KMS-11 (cell line): ENCODE measurements at regions not wholly inside any gene's neighbourhood (a gene's known extent, or its start where the extent isn't known, plus 50 kb on each side); places are given as distances from the start of the nearest gene placed in this dataset.

ENCODE experiments used
- H2AFZ ChIP-seq: fragments of 200-600 bp; sonication (generic); 2 replicates; pipeline ENCODE4 v1.6.1; 2016; ENCODE audit warnings: antibody characterized with exemption, mixed run types, low read depth
- H3K27ac ChIP-seq: fragments of 200-600 bp; sonication (generic); 2 replicates; pipeline ENCODE4 v1.6.1; 2016; ENCODE audit warnings: mild to moderate bottlenecking, mixed run types
- H3K27me3 ChIP-seq: fragments of 200-600 bp; sonication (generic); 2 replicates; pipeline ENCODE4 v1.6.1; 2017; ENCODE audit warnings: mild to moderate bottlenecking, low read depth, mixed run types, moderate library complexity; ENCODE audit not compliant: insufficient read depth
- H3K36me3 ChIP-seq: fragments of 200-600 bp; sonication (generic); 2 replicates; pipeline ENCODE4 v1.6.1; 2017; ENCODE audit warnings: mild to moderate bottlenecking, mixed run types; ENCODE audit not compliant: insufficient read depth
- H3K4me1 ChIP-seq: fragments of 200-600 bp; sonication (generic); 2 replicates; pipeline ENCODE4 v1.6.1; 2016; ENCODE audit warnings: mild to moderate bottlenecking, low read depth, mixed run types; ENCODE audit not compliant: poor library complexity, severe bottlenecking
- H3K4me2 ChIP-seq: fragments of 200-600 bp; sonication (generic); 2 replicates; pipeline ENCODE4 v1.7.0; 2016; ENCODE audit warnings: mild to moderate bottlenecking, mixed run types
- H3K4me3 ChIP-seq: fragments of 200-600 bp; sonication (generic); IDR thresholded peaks from 2 replicates; pipeline ENCODE4 v1.6.1; 2017; ENCODE audit warnings: low read depth, low read length, mixed read lengths; ENCODE audit not compliant: insufficient read depth
- H3K79me2 ChIP-seq: fragments of 200-600 bp; sonication (generic); 2 replicates; pipeline ENCODE4 v1.6.1; 2016; ENCODE audit warnings: low read depth, mixed run types; ENCODE audit not compliant: insufficient read depth
- H3K9ac ChIP-seq: fragments of 200-600 bp; sonication (generic); 2 replicates; pipeline ENCODE4 v1.6.1; 2016; ENCODE audit warnings: mild to moderate bottlenecking, mixed run types
- H4K20me1 ChIP-seq: fragments of 200-600 bp; sonication (generic); 2 replicates; pipeline ENCODE4 v1.6.1; 2016; ENCODE audit warnings: mild to moderate bottlenecking, mixed run types; ENCODE audit not compliant: insufficient read depth
- TF ChIP-seq, protein P1 (sequence below): fragments of 200-600 bp; sonication (generic); conservative IDR thresholded peaks from 2 replicates; pipeline ENCODE4 v1.6.1; 2017; ENCODE audit warnings: low read depth, mild to moderate bottlenecking, antibody characterized with exemption, low read length, moderate library complexity, mixed read lengths

DNA sequence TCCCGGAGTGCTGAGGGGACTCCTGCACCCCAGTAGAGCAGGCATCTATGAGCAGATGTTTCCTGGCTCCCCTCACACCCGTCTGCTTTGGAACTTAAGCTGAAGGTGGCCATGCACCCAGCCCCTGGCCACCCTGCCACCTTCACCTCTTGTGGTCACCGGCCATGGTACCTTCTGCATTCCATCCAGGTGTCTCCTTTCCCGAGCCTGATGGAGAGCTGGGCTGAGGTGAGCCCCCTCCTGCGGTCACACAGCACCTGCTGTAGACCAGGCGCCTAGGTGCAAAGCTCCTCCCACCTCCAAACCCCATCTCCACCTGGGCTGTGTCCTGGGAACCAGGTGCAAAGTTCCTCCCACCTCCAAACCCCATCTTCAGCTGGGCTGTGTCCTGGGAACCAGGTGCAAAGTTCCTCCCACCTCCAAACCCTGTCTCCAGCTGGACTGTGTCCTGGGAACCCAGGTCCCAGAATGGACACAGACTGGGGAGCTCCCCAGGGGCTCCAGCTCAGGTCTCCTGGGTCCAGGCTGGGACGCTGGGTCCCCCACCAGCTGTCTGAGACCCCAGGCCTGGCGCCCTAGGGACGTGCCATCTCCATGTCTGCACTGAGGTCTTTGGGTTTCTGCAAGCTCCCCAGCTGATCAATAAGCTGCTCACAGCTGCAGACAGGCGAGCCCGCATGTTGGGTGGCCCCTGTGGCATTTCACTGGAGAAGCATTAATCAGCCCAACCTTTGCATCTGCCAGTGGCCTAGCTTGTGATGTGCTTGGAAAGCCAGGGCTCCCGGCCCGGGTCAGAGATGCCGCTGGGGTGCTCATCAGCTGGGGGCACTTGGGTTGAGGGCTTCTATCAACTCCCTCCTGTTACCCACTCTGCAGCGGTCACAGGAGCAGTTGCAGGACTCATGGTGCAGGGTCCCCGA lies 61.2 kb upstream of the INPP5A start:
- H3K4me1 ChIP-seq: no peaks in the 10 kb centered on the region
- no peak overlapping the region for H3K4me3 ChIP-seq
- H3K79me2 ChIP-seq: no peaks in the 10 kb centered on the region
- H3K36me3 ChIP-seq: no peaks in the 10 kb centered on the region
- H3K27me3 ChIP-seq: peaks cover 53% of the 10 kb centered on the region
- H2AFZ ChIP-seq: no peak overlapping the region
- no peaks in the 10 kb centered on the region for H4K20me1 ChIP-seq
- TF ChIP-seq, protein P1, sequence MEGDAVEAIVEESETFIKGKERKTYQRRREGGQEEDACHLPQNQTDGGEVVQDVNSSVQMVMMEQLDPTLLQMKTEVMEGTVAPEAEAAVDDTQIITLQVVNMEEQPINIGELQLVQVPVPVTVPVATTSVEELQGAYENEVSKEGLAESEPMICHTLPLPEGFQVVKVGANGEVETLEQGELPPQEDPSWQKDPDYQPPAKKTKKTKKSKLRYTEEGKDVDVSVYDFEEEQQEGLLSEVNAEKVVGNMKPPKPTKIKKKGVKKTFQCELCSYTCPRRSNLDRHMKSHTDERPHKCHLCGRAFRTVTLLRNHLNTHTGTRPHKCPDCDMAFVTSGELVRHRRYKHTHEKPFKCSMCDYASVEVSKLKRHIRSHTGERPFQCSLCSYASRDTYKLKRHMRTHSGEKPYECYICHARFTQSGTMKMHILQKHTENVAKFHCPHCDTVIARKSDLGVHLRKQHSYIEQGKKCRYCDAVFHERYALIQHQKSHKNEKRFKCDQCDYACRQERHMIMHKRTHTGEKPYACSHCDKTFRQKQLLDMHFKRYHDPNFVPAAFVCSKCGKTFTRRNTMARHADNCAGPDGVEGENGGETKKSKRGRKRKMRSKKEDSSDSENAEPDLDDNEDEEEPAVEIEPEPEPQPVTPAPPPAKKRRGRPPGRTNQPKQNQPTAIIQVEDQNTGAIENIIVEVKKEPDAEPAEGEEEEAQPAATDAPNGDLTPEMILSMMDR: no peak
- H3K27ac ChIP-seq: no peak overlapping the region
- H3K4me2 ChIP-seq: no peak overlapping the region
- no peak overlapping the region for H3K9ac ChIP-seq

DNA sequence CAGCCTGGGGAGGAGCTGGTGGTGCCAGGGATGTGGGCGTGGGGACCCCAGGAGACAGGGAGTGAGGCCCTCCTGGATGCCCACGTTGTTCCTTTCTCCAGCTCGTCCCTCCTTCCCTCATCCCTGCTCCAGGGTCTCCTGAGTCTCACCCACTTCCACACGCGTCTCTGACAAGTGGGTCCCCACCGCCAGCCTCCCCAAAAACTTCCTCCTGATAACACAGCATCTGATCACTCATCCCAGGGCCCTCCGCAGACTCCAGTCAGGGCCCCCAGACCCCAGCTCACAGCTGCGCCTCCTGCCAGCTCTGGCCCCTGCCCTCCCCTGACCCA lies 60.6 kb upstream of the INPP5A start:
- Histone ChIP-seq H3K4me1 (no peaks in the 10 kb centered on the region), H3K4me2 (no peak overlapping the region), H3K27me3 (peaks cover 56% of the 10 kb centered on the region), H3K36me3 (no peaks in the 10 kb centered on the region), H3K9ac (no peak overlapping the region), H3K27ac (no peak overlapping the region), H3K4me3 (no peak overlapping the region), H3K79me2 (no peaks in the 10 kb centered on the region), H4K20me1 (no peaks in the 10 kb centered on the region), H2AFZ (no peak overlapping the region)
- TF ChIP-seq, protein P1: no peak

DNA sequence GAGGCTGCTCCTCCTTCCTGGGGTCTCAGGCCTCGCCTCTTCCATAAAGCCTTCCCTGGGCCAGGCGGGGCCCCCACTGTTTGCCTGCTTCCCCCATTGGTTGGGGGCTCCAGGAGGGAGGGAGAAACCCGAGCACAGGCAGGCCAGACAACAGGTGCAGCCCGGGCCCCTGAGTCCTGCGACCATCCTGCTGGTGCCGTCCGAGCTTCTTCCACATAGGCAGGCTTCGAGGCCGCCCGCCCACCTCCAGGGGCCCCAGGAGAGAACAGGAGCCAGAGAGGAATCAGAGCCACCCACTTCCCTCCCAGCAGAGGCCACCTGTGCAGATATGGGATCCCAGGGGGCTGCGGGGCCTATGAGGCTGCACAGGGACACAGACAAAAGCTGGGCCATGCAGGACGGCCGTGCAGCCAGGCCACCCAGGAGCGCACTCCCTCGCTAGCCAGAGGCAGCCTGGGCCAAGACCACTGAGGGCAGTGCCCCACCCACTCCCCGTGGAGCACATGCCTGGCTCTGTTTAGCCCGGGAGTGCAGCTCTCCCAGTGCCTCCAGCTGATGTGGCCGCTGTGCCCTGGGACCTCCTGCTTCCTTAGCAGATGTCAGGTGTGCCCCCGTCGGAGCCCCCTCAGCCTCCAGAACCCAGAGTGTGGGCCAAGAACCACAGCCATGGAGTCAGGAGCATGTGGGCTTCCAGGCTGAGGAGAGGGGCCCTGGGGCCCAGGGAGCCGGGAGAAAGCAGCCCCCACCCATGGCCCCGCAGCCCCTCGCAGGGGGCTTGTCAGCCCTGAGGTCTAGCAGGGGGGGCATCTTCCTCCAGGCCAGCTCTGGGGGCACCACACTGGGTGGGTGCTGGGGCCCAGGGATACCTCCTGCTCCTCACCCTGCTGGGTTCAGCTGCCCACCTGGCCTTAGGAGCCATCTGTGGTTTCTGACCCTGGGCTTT lies 59.9 kb upstream of the INPP5A start:
- H3K4me3 ChIP-seq: no peak overlapping the region

DNA sequence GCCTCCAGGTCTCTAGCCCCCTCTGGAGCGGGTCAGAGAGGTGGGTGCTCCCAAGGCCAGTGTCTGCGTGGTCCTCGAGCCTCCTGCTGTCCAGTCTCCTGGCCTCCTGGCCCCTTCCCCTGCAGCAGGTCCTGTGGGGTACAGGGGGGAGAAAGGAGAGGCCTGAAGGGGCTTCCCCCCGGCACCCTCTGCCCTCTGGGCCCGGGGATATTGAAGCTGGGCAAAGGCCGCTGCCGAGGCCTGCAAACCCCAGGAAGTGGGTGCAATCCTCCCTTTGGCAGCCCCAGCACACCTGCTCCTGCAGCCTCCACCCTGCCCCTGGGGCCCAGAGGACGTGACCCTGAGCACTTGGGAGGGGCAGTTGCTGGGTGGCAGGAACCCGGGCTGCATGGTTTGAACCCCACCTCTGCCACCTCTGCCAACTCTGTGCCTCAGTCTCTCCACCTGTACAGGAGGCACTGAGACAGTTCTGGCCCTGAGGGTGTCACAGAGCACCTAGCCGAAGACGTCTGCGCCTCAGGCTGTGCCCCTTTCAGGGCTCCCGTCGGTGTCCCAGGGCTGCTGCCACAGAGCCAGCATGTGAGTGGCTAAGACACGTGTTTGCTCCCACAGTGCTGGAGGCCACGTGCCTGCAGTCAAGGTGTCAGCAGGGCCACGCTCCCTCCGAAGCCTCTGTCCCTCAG lies 59.1 kb upstream of the INPP5A start:
- Histone ChIP-seq H2AFZ (no peak overlapping the region), H3K4me2 (no peak overlapping the region), H3K4me3 (no peak overlapping the region), H3K4me1 (no peaks in the 10 kb centered on the region), H3K27ac (no peak overlapping the region), H4K20me1 (no peaks in the 10 kb centered on the region), H3K79me2 (no peaks in the 10 kb centered on the region), H3K27me3 (peaks cover 58% of the 10 kb centered on the region), H3K36me3 (no peaks in the 10 kb centered on the region), H3K9ac (no peak overlapping the region)
- TF ChIP-seq, protein P1: no peak

More for the DNA sequence above, 59.9 kb upstream of the INPP5A start:
- Histone ChIP-seq H3K36me3 (no peaks in the 10 kb centered on the region), H2AFZ (no peak overlapping the region), H3K27me3 (peaks cover 57% of the 10 kb centered on the region), H3K4me2 (no peak overlapping the region), H3K79me2 (no peaks in the 10 kb centered on the region), H3K4me1 (no peaks in the 10 kb centered on the region), H3K9ac (no peak overlapping the region), H4K20me1 (no peaks in the 10 kb centered on the region), H3K27ac (no peak overlapping the region)
- TF ChIP-seq, protein P1: no peak
